NT2/D1 (cell line): ENCODE measurements at regions not wholly inside any gene's neighbourhood (a gene's known extent, or its start where the extent isn't known, plus 50 kb on each side); places are given as distances from the start of the nearest gene placed in this dataset.

Experiments used
- DNase-seq: peaks from one replicate; pipeline ENCODE4 v3.0.0-alpha.2; 2011; ENCODE audit warnings: low read depth, low spot score
- H3K27me3 ChIP-seq: 2 replicates; pipeline ENCODE4 v1.6.0; 2011; ENCODE audit warnings: mild to moderate bottlenecking; ENCODE audit not compliant: insufficient read length, insufficient read depth
- H3K36me3 ChIP-seq: 2 replicates; pipeline ENCODE4 v1.6.1; 2011; ENCODE audit warnings: mild to moderate bottlenecking, low read length, mixed read lengths; ENCODE audit not compliant: insufficient read depth, insufficient read length
- H3K4me1 ChIP-seq: 2 replicates; pipeline ENCODE4 v1.5.1; 2011; ENCODE audit not compliant: insufficient read depth, insufficient read length
- H3K4me3 ChIP-seq: 2 replicates; pipeline ENCODE4 v1.5.1; 2011; ENCODE audit warnings: low read depth; ENCODE audit not compliant: insufficient read length
- H3K9ac ChIP-seq: 2 replicates; pipeline ENCODE4 v1.6.0; 2011; ENCODE audit warnings: low read depth; ENCODE audit not compliant: insufficient read length
- H3K9me3 ChIP-seq: 2 replicates; pipeline ENCODE4 v1.5.1; 2011; ENCODE audit warnings: mild to moderate bottlenecking, low read length; ENCODE audit not compliant: insufficient read depth
- SUZ12 ChIP-seq: IDR thresholded peaks from 2 replicates; pipeline ENCODE4 v1.6.1; 2011; ENCODE audit not compliant: insufficient read length, insufficient read depth; ENCODE audit errors: extremely low read depth
- YY1 ChIP-seq: IDR thresholded peaks from 2 replicates; pipeline ENCODE4 v1.6.1; 2011; ENCODE audit not compliant: insufficient read length, insufficient read depth
- ZNF274 ChIP-seq: IDR thresholded peaks from 2 replicates; pipeline ENCODE4 v1.6.1; 2011; ENCODE audit warnings: mild to moderate bottlenecking, low read depth, low read length

DNA sequence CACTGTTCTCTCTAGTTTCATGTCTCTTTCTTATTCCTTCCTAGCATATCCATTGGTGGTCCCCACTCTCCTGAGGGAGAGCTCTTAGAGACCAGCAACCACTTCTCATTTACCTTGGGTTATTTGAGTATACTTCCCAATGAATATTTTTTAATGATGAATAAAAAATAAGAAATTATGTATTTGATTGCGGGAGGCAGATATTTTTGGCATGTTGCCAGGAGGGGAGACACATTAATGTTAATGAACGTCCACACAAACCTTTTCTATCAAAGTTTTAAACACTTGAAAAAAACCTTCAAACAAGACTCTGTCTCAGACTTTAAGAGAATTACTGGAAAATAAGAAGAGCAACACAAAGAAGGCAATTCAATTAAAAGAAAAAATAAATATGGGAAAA, 260.6 kb upstream of the MAGI2 start:
- Histone ChIP-seq H3K4me3 (no peak overlapping the region), H3K9me3 (no peaks in the 10 kb centered on the region), H3K4me1 (no peaks in the 10 kb centered on the region), H3K36me3 (no peaks in the 10 kb centered on the region), H3K9ac (no peak overlapping the region), H3K27me3 (no peaks in the 10 kb centered on the region)
- DNase-seq = no peak
- TF ChIP-seq SUZ12 (no peak), ZNF274 (no peak), YY1 (no peak)

- Histone ChIP-seq H3K9me3 (no peaks in the 10 kb centered on the region), H3K27me3 (no peaks in the 10 kb centered on the region), H3K9ac (no peak overlapping the region), H3K36me3 (no peaks in the 10 kb centered on the region), H3K4me3 (no peak overlapping the region), H3K4me1 (no peaks in the 10 kb centered on the region)
- DNase-seq = no peak
- TF ChIP-seq ZNF274 (no peak), SUZ12 (no peak), YY1 (no peak)
These were observed 259.8 kb upstream of the MAGI2 start for GRCh38 chr7:79713276-79713675.

GRCh38 chr7:79711660-79712059, 258.2 kb upstream of the MAGI2 start:
- Histone ChIP-seq H3K36me3 (no peaks in the 10 kb centered on the region), H3K27me3 (no peaks in the 10 kb centered on the region), H3K9me3 (no peaks in the 10 kb centered on the region), H3K9ac (no peak overlapping the region), H3K4me3 (no peak overlapping the region), H3K4me1 (no peaks in the 10 kb centered on the region)
- DNase-seq = no peak
- TF ChIP-seq YY1 = no peak
- no peak for TF ChIP-seq SUZ12
- no peak for TF ChIP-seq ZNF274

GRCh38 chr7:79709574-79710409, 256.3 kb upstream of the MAGI2 start:
- H3K9ac ChIP-seq = no peak overlapping the region
- no peak overlapping the region for H3K4me3 ChIP-seq
- no peak for DNase-seq
- no peaks in the 10 kb centered on the region for H3K9me3 ChIP-seq
- no peaks in the 10 kb centered on the region for H3K36me3 ChIP-seq
- TF ChIP-seq ZNF274 = no peak
- TF ChIP-seq YY1 = no peak
- no peak for TF ChIP-seq SUZ12
- H3K4me1 ChIP-seq = no peaks in the 10 kb centered on the region
- no peaks in the 10 kb centered on the region for H3K27me3 ChIP-seq

DNA sequence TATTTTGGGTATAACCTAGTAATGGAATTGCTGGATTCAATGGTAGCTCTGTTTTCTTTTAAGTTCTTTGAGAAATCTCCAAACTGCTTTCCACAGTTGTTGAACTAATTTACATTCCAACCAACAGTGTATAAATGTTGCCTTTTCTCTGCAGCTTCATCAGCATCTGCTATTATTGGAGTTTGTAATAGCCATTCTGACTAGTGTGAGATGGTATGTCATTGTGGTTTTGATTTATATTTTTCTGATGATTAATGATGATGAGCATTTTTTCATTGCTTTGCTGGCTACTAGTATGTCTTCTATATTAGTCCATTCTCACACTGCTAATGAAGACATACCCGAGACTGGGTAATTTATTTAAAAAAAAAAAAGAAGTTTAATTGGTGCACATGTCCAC, 248.6 kb upstream of the MAGI2 start:
- Histone ChIP-seq H3K36me3 (no peaks in the 10 kb centered on the region), H3K27me3 (no peaks in the 10 kb centered on the region), H3K4me1 (no peaks in the 10 kb centered on the region), H3K9ac (no peak overlapping the region), H3K9me3 (no peaks in the 10 kb centered on the region), H3K4me3 (no peak overlapping the region)
- TF ChIP-seq YY1 = no peak
- no peak for TF ChIP-seq SUZ12
- no peak for TF ChIP-seq ZNF274
- DNase-seq = no peak

DNA sequence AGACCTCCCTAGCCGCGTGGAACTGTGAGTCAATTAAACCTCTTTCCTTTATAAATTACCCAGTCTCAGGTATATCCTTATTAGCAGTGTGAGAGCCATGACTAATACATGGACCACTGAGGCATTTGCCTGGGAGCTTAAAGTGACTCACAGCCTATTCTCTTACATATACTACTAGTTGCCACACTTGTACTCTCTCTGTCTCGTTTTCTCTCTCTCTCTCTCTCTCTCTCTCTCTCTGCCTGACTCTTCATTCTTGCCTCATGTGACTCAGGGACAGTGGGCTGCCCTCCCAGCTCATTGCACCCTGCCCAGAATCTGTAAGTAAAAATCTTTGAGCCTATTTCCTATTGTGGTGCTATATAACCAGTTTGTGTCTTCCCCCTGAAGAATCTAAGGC, 238.5 kb upstream of the MAGI2 start:
- H3K4me3 ChIP-seq = no peak overlapping the region
- no peaks in the 10 kb centered on the region for H3K4me1 ChIP-seq
- H3K27me3 ChIP-seq = no peaks in the 10 kb centered on the region
- no peaks in the 10 kb centered on the region for H3K9me3 ChIP-seq
- H3K36me3 ChIP-seq = no peaks in the 10 kb centered on the region
- H3K9ac ChIP-seq = no peak overlapping the region
- TF ChIP-seq ZNF274 (no peak), YY1 (no peak)
- no peak for DNase-seq

- TF ChIP-seq YY1 = no peak
- TF ChIP-seq SUZ12 = no peak
- Histone ChIP-seq H3K36me3 (no peaks in the 10 kb centered on the region), H3K4me1 (no peaks in the 10 kb centered on the region), H3K4me3 (no peak overlapping the region), H3K27me3 (no peaks in the 10 kb centered on the region), H3K9me3 (no peaks in the 10 kb centered on the region), H3K9ac (no peak overlapping the region)
- no peak for DNase-seq
These were observed 237.6 kb upstream of the MAGI2 start for GRCh38 chr7:79691074-79691473.
